HCT116 (cell line): ENCODE measurements at regions not wholly inside any gene's neighbourhood (a gene's known extent, or its start where the extent isn't known, plus 50 kb on each side); places are given as distances from the start of the nearest gene placed in this dataset.

ENCODE experiments used
- CEBPB ChIP-seq: IDR thresholded peaks from 2 replicates; pipeline ENCODE4 v1.6.1; 2012; ENCODE audit warnings: low read depth
- CTCF ChIP-seq, 3 experiments: fragments of 200-600 bp in 1 of 3; sonication (generic) in 1 of 3; IDR thresholded peaks in 2 of 3; conservative IDR thresholded peaks in 1 of 3; 2 replicates each; pipeline ENCODE4 v1.5.1; 2012 to 2017; ENCODE audit warnings: low read depth in 2 of 3, low read length in 2 of 3, antibody characterized with exemption in 1 of 3, borderline replicate concordance in 1 of 3, control low read depth in 1 of 3, mild to moderate bottlenecking in 1 of 3, mixed read lengths in 1 of 3, mixed run types in 1 of 3, moderate library complexity in 1 of 3; ENCODE audit not compliant: insufficient read depth in 1 of 3
- EZH2 ChIP-seq: fragments of 200-600 bp; sonication (generic); IDR thresholded peaks from 2 replicates; pipeline ENCODE4 v1.6.1; 2017; ENCODE audit warnings: antibody characterized with exemption, mixed run types
- JUND ChIP-seq: IDR thresholded peaks from 2 replicates; pipeline ENCODE4 v1.6.1; 2012
- MAX ChIP-seq: IDR thresholded peaks from 2 replicates; pipeline ENCODE4 v1.6.1; 2012
- POLR2AphosphoS5 ChIP-seq: IDR thresholded peaks from 2 replicates; pipeline ENCODE4 v1.6.1; 2011; ENCODE audit warnings: mild to moderate bottlenecking, low read depth, low read length, moderate library complexity
- SRF ChIP-seq: IDR thresholded peaks from 2 replicates; pipeline ENCODE4 v1.6.1; 2012; ENCODE audit warnings: low read depth
- YY1 ChIP-seq: IDR thresholded peaks from 2 replicates; pipeline ENCODE4 v1.6.1; 2011; ENCODE audit warnings: low read length, low read depth, moderate library complexity, mild to moderate bottlenecking; ENCODE audit not compliant: insufficient replicate concordance; ENCODE audit errors: extremely low read depth

GRCh38 chr12:66768293-66768692 lies 89.4 kb upstream of the GRIP1 start:
- TF ChIP-seq SRF (no peak), MAX (no peak), CTCF (IDR thresholded peaks at IDR 0.05 in 2 of 3, conservative IDR thresholded peaks at IDR 0.05 in 1 of 3; ENCODE audit: borderline replicate concordance in 1 of 3, insufficient read depth in 1 of 3, low read depth in 2 of 3, low read length in 2 of 3) (no peak), YY1 (no peak), POLR2AphosphoS5 (no peak), CEBPB (no peak), JUND (no peak), EZH2 (no peak)
